ENCODE measurements at regions not wholly inside any gene's neighbourhood (a gene's known extent, or its start where the extent isn't known, plus 50 kb on each side); places are given as distances from the start of the nearest gene placed in this dataset.

DNA sequence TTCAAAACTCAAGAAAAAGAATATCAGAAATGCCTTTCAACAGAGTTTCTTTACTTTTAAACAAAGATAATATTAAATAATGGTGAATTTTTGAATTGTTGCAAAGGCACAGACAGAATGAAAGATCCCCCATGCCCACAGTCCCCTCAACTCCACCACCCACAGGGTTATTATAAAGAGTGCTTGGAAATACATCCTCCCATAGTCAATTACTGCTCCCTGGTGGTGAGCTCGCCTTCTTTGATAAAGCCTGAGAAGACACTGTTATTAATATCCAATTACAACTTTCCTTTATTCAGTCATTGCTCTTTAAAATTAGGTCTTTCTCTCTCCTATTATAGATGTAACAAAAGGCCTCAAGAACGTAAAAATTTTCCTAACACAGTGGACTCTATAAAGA is 490.2 kb upstream of the RORB start:
- Histone ChIP-seq H3K4me2 (replicated peaks; ENCODE audit: extremely low read depth, low read length, poor library complexity, severe bottlenecking) (no peak overlapping the region), H3K4me1 (ENCODE audit: control insufficient read depth in 1 of 2, insufficient read depth in 2 of 2, low read length in 2 of 2) (no peaks in the 10 kb centered on the region), H3K27me3 (ENCODE audit: control insufficient read depth in 2 of 2, insufficient read depth in 2 of 2, low read length in 2 of 2) (no peaks in the 10 kb centered on the region), H3K4me3 (replicated peaks in 1 of 3; ENCODE audit: low read depth in 2 of 3, low read length in 3 of 3) (no peak overlapping the region), H3K27ac (ENCODE audit: low read depth in 1 of 2, low read length in 2 of 2) (no peak overlapping the region), H3K36me3 (replicated peaks in 1 of 2; ENCODE audit: control insufficient read depth in 1 of 2, insufficient read depth in 2 of 2, low read length in 2 of 2) (no peaks in the 10 kb centered on the region), H3K79me2 (ENCODE audit: insufficient read depth, low read length) (no peaks in the 10 kb centered on the region), H2AFZ (ENCODE audit: insufficient read depth, low read depth, low read length, poor library complexity, severe bottlenecking) (no peak overlapping the region), H4K20me1 (ENCODE audit: insufficient read depth, low read length) (no peaks in the 10 kb centered on the region), H3K9ac (ENCODE audit: insufficient read depth, low read length, poor library complexity, severe bottlenecking) (no peak overlapping the region), H3K9me3 (replicated peaks in 1 of 2; ENCODE audit: control insufficient read depth in 1 of 2, insufficient read depth in 1 of 2, low read length in 2 of 2) (no peaks in the 10 kb centered on the region)
- no peaks in the 10 kb centered on the region for H3K36me3 Mint-ChIP-seq
- no peaks in the 10 kb centered on the region for H3K27me3 Mint-ChIP-seq (ENCODE audit: low read depth in 3 of 3)
- H3K9me3 Mint-ChIP-seq = no peaks in the 10 kb centered on the region
- H3K4me3 Mint-ChIP-seq = no peak overlapping the region
- no peaks in the 10 kb centered on the region for H3K4me1 Mint-ChIP-seq
- intact Hi-C loops (cut with micrococcal nuclease) = no loop called here
- TF ChIP-seq, protein P1, sequence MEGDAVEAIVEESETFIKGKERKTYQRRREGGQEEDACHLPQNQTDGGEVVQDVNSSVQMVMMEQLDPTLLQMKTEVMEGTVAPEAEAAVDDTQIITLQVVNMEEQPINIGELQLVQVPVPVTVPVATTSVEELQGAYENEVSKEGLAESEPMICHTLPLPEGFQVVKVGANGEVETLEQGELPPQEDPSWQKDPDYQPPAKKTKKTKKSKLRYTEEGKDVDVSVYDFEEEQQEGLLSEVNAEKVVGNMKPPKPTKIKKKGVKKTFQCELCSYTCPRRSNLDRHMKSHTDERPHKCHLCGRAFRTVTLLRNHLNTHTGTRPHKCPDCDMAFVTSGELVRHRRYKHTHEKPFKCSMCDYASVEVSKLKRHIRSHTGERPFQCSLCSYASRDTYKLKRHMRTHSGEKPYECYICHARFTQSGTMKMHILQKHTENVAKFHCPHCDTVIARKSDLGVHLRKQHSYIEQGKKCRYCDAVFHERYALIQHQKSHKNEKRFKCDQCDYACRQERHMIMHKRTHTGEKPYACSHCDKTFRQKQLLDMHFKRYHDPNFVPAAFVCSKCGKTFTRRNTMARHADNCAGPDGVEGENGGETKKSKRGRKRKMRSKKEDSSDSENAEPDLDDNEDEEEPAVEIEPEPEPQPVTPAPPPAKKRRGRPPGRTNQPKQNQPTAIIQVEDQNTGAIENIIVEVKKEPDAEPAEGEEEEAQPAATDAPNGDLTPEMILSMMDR (IDR thresholded peaks at IDR 0.05) = no peak
- H3K27ac Mint-ChIP-seq = no peak overlapping the region
- no peak for DNase-seq
- no CpG with 5 or more reads among the region's 2 CpGs for WGBS (ENCODE audit: insufficient coverage)

DNA sequence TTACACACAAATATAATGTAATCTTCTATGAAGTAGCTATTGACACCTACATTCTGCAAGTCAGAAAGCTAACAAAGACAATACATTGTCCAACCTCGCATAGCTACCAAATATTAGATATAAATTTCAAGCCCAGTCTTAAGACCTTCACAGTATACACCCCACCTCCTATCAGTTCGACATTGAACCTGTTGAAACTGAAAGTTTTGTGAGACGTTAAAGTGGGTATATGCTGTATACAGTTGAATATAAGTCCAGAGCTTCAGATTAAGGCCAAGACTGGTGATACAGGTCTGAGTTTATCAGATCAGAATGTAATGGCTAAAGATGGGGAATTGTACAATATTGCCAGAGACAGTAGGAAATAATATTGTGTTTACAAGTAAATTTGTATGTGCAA is 489.3 kb upstream of the RORB start:
- Histone ChIP-seq H2AFZ (ENCODE audit: insufficient read depth, low read depth, low read length, poor library complexity, severe bottlenecking) (no peak overlapping the region), H3K4me2 (replicated peaks; ENCODE audit: extremely low read depth, low read length, poor library complexity, severe bottlenecking) (no peak overlapping the region), H4K20me1 (ENCODE audit: insufficient read depth, low read length) (no peaks in the 10 kb centered on the region), H3K79me2 (ENCODE audit: insufficient read depth, low read length) (no peaks in the 10 kb centered on the region), H3K4me1 (ENCODE audit: control insufficient read depth in 1 of 2, insufficient read depth in 2 of 2, low read length in 2 of 2) (no peaks in the 10 kb centered on the region), H3K36me3 (replicated peaks in 1 of 2; ENCODE audit: control insufficient read depth in 1 of 2, insufficient read depth in 2 of 2, low read length in 2 of 2) (no peaks in the 10 kb centered on the region), H3K9ac (ENCODE audit: insufficient read depth, low read length, poor library complexity, severe bottlenecking) (no peak overlapping the region), H3K4me3 (replicated peaks in 1 of 3; ENCODE audit: low read depth in 2 of 3, low read length in 3 of 3) (no peak overlapping the region), H3K27me3 (ENCODE audit: control insufficient read depth in 2 of 2, insufficient read depth in 2 of 2, low read length in 2 of 2) (no peaks in the 10 kb centered on the region), H3K9me3 (replicated peaks in 1 of 2; ENCODE audit: control insufficient read depth in 1 of 2, insufficient read depth in 1 of 2, low read length in 2 of 2) (no peaks in the 10 kb centered on the region), H3K27ac (ENCODE audit: low read depth in 1 of 2, low read length in 2 of 2) (no peak overlapping the region)
- H3K27ac Mint-ChIP-seq = no peak overlapping the region
- TF ChIP-seq, protein P1 (IDR thresholded peaks at IDR 0.05) = no peak
- H3K36me3 Mint-ChIP-seq = no peaks in the 10 kb centered on the region
- H3K4me1 Mint-ChIP-seq = no peaks in the 10 kb centered on the region
- H3K9me3 Mint-ChIP-seq = peaks cover 0 to 2% (median 0%) of the 10 kb centered on the region in 7 donors
- no peaks in the 10 kb centered on the region for H3K27me3 Mint-ChIP-seq (ENCODE audit: low read depth in 3 of 3)
- no peak for DNase-seq
- 71% methylated on average over 1 of the region's 3 CpGs for WGBS (ENCODE audit: insufficient coverage)
- no peak overlapping the region for H3K4me3 Mint-ChIP-seq
- intact Hi-C loops (cut with micrococcal nuclease) = no loop called here

Measured in CD14-positive monocyte (primary cell).